NCI-H524 (cell line): ENCODE measurements at regions not wholly inside any gene's neighbourhood (a gene's known extent, or its start where the extent isn't known, plus 50 kb on each side); places are given as distances from the start of the nearest gene placed in this dataset.
A peak's percentile ranks its signal among the peaks of the same experiment; 100 is the strongest.
"Not testable (repeated sequence)": the region's sequence is repeated elsewhere in the genome, so short reads cannot be mapped to it uniquely, and the experiment has no call there.

Experiments used
- DNase-seq, 2 experiments: peaks; one replicate each; lab custom pipeline; 2025; lab: John Stamatoyannopoulos, UW

DNA sequence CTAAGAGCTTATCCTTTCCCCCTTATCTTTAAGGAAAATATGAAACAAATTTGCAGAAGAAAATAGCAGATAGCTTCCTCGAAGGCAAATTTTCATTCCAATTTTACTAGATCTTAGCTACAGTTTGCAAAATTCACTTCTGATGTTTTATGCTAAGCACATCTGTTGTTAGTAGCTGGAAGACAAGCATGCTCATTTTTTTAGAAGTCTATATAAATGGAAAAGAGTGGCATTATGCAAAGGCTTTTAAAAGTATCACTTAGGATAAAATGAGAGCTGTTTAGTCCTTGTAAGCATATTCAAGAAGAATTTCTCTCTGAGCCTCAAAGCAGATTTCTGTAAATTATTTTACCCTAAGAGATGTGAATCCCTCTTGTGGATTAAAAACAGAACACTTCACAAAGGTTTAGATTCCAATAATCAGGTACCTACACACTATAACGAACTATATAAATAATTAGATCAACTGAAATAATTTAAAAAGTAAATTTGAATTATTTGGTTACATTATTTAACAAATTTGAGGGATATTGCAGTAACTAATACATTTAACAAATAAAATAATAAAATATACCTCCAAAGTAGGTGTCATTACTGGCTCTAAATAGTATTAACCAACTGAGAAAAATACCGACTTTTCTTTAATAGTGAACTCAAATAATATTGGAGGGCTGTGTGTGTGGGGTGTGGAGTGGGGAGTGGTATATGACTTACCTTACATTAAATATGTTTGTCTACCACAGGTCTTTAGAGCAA, 307.1 kb downstream of the SEMA3D start:
- no peak for DNase-seq

DNA sequence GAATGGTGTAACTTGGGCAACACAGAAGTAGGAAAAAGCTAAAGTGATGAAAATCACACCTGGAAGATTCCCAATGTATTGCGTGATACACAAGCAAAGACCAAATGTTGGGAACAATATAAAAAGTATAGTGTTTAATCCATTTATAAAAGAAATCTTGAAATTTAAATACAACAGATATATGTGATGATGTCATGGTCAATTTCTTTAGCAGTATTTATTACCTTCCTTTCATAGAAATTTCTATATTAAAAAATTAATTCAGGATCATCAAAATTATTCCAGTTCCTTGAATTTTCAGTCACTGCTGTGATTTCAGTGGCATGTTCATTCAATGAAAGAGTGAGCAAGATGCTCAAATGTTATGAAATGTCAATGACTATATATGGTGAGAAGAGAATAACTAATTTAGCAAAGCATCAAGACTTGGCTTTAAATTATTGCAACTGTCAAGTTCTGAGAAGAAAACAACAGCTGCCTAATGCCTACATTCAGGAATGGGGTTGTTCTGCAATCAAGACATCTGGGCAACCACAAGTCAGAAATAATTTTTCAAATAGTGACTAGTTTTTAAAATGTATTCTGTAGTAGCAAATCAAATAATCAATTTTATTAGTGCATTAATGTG, 308.8 kb downstream of the SEMA3D start:
- no peak for DNase-seq

DNA sequence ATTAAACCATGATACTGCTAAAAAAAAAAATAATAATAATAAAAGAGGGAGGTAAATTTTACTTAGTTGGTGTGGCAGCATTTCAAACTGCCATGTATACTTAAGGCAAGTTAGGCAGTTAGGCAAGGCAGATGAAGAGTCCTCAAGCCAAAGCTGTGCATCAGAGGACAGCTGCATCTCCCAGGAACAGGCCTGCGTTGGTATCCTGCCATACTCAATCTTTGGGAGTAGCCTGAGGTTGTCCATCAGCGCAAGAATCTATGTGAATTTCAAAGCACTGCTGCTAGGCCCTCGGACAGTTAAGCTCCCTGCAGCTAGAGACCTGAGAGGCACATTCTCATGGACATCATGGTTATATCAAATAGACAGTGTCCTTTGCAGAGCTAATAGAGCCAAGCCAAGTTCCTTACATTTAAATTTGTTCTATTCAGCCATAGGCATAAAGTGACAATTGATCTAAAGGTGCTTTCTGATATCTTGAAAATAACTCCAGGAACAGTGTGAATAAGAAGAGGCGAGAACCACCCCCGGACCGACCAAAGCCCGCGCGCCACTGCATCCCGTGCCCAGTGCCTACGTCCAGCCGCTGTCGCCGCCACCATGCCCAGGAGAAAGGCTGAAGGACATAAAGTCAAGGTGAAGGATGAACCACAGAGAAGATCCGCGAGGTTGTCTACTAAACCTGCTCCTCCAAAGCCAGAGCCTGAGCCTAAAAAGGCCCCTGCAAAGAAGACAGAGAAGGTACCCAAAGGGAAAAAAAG, 310.6 kb downstream of the SEMA3D start:
- no peak for DNase-seq

DNA sequence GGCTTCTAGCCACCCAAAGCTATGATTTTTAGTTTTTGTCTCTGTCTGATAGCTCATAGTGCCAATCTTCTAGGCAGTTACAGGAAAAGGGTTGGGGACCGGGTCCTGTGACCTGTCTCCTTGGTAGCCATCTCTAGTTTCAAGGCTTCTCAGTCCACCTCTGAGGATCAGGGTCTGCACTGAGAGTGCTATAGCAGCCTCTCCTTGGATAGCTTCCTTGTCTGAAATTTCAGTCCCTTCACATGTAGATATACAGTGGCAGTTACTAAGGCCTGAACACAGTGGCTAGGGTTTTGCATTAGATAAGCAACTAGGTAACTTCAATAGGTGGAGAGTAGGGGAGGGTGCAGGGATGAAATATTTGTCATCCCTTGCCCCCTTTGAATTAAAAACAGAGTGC, 321.3 kb downstream of the SEMA3D start:
- DNase-seq = no peak

DNA sequence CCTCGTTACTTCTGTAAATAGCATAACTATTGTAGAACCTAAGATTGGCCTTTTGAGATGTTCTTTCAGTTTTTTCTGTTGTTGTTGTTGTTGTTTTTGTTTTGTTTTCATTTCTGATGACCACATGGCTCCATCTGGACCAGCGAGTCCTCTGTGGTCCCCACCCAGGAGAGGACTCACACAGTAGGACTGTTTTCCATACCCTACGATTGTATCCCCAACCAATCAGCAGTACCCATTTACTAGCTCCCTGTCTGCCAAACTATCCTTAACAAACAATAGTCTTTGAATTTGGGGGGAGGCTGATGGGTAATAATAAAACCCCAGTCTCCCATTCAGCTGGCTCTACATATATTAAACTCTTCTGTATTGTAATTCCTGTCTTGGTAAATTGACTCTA, 329.5 kb downstream of the SEMA3D start:
- DNase-seq = no peak

DNA sequence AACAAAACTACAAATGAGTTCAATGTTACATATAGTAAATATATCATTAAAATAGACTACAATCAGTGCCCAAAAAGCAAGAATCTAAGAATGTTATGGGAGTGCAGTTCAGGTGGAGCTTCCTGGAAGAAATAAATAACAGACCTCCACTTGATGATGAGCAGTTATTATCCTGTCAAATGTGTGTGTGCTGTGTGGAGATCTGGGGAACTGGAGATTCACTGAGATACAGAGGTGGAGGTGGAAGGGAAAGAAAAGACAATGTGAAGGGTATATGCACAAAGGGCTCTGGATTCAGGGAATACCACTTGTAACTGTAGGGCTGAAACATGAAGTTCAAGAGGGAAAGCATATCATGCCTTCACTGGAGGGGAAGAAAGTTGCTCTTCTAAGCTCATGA, 331.1 kb downstream of the SEMA3D start:
- no peak for DNase-seq

DNA sequence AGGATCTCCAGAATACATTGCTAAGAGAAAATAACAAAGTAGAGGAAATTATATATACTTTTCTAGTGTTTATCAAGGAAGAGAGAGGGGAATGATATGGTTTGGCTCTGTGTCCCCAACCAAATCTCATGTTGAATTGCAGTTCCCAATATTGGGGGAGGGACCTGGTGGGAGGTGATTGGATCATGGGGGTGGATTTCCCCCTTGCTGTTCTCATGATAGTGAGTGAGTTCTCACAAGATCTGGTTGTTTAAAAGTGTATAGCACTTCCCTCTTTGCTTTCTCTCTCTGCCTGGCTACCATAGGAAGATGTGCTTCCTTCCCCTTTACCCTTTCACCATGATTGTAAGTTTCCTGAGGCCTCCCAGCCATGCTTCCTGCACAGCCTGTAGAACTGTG, 337.9 kb downstream of the SEMA3D start:
- not testable (repeated sequence) for DNase-seq

DNA sequence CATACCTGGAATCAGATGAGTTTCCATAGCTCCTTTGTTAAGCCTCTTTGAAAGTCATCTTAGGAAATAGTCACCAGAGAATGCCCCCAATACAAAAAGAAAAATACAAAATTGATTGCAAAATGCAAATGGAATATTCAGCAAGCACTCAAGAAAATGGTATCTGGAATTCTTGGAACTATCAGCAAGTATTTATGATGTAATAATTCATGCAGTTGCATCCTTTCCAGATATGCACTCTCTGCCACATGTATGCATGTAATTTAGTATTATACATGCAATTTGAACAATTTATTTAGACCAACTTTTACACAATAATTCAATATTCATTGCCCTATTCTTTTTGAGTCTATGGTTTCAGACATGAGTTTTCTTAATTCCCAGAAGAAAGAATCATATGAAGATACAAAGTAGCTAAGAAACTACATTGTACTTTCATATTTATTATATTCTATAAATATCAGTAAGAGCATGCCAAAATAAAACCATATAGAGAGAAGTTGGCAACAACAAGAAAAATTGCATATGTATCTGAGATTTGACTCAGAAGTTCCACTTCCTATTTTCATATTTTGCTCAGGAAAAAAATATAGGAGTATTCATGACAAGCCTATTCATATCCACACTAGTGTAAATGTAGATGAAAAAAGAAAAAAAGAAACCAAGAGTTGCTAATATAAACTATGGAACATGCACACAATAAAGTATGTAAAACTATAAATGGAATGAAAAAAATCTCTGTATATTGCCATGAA, 338.5 kb downstream of the SEMA3D start:
- no peak for DNase-seq

DNA sequence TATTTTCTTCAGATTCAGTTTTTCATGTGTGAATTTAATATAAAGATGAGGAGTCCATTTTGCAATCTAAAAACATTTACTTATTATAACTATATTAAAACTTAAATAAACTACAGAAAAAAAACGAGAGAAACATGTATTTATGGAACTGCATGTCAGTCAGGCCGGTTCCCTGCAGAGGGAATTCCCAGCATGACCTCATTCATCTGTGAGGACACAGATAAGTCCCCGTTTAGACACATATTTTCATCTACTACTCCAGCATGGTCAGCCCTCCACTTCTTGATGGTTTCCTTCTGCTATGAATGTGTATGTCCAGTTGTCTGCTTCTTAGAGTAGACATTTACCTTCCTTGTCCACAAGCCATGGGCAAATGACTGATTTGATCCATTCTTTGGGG, 339.1 kb downstream of the SEMA3D start:
- no peak for DNase-seq

DNA sequence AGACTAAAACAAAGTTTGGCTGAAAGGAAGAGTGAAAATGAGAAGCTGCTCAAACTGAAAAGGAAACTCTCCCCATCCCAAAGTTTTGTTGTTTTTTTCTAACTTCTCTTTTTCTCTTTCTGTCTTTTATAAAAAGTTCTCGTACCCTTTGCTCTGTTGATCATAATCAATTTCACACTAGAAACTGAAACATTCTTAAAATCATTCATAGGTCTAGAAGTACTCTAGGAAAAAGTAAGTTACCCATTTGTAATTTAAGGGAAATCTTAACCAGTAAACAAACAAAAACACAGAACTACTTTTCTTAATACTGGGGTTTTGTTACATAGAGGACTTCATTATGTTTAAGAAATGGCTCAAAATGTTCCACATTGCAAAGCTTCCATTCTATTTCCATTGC, 339.8 kb downstream of the SEMA3D start:
- DNase-seq = no peak

DNA sequence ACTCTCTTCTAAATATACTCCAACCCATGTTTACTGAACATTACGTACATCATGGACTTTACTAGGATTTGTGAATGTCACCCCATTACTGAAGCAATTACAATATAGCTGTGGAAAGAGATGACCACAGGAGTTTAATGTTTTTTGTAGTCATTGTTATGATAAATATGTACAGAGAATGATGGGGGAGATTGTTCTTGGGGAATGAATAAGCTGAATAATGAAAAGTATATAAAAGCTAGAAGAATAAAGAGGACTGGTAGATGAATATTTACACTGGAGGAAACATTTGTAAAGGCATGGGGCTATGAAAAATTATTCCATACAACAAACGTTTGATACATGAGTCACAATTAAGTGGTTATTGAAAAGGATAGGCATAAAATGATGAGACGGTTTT, 340.9 kb downstream of the SEMA3D start:
- DNase-seq = no peak

DNA sequence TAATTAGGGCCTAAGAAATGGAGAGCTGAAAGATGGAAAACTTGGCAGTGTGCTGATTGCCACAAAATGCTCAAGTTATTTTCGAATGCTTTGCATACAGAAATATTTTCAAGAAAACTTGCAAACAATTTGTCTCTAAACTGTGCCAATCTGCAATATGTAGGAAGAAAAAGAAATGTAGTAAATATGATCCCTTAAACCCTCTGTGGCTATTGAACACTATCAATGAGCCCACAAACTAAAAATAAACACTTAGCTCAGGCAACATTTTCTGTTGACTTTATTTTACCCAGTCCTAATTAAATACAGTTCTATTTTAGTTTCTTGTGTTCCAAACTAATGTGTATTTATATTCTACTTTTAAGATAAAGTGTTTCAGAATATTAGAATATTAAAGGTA, 342.1 kb downstream of the SEMA3D start:
- no peak for DNase-seq

DNA sequence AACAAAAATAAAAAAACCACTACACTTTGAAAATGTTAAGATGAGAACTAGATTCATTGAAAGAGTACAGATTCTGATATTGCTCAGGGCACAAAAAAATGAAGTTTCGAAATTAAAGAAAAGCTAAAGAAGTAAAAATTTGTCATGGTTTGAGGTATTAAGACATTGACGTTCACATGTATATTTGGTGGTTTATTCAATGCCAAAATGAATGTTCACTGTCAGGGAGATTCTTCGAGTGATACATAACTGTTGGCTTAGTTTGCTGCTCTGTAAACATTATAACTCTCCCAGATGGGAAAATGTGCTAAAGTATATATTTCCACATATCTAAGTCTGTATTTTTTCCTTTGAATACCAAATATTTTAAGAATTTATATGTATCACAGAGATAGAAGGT, 345.0 kb downstream of the SEMA3D start:
- no peak for DNase-seq

DNA sequence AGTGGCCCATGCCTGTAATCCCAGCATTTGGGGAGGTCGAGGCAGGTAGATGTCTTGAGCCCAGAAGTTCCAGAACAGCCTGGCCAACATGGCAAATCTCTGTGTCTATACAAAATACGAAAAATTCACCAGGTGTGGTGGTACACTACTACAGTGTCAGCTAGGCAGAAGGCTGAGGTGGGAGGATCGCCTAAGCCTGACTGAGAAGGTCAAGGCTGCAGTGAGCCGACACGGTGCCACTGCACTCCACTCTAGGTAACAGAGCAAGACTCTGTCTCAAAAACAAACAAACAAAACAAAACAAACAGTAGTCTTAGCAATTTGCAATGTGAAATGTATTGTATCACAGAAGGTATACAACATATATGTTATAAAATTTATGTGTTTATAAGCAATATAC, 348.0 kb downstream of the SEMA3D start:
- DNase-seq = no peak

DNA sequence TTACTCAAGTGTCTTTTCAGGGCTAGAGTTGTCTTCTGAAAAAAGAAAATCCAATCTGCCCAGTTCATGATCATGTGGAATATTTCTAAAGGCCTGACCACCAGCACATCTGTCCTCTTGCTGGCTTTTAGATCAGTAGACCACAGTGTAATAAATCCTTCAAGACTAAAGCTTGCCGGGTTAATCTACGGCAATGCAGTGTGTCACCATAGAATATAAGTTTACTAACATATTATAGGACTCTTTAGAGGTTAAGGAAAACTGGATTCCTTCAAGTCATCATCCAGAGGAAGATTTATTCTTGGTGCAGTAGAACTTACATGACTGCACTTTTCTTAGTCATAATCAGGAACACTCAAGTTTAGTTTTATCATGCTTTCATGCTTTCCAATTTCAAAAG, 349.5 kb downstream of the SEMA3D start:
- DNase-seq = no peak

DNA sequence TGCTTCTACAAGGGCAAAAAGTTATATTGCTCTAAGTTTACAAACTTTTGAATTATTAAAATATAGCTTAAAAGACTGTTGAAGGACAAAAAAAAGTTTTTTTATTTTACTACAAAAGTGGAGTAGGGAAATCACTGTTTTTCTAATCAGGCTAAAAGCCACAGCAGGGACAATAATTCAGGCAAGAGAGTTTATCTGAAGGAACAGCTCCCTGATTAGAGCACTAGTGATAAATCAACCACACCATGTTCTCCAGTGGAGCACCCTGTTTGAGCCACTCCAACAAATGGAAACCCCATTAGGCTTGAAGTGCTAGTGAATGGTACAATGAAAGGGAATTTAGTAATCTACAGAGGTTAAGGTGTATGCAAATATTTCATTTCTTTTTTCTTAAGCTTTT, 357.1 kb downstream of the SEMA3D start:
- no peak for DNase-seq

DNA sequence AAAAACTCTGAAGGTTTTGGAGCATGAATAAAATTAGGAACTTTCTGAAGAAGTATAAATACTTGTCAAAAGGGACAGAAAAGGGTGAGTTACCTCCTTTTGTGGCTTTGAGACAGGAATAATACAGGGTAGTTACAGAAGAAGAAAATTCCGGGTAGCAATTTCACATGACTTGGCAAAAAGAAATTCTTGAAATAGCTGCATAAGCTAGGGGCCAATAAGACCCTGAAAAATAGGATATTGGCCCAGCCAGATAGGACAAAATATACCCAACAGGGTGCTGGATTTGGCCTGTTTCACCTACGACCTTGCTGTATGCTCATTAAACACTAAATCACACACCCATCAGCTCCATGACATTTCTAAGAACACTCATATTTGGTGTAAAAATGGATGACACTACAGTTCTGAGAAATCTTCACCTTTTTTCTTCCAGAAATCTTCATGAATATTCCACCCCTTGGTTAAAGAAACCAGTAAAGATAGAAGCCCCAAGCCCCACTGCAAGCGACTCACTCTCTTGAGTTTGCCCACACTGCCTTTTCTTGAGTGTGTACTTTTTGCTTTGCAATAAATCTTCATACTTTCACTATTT, 362.7 kb downstream of the SEMA3D start:
- no peak for DNase-seq

DNA sequence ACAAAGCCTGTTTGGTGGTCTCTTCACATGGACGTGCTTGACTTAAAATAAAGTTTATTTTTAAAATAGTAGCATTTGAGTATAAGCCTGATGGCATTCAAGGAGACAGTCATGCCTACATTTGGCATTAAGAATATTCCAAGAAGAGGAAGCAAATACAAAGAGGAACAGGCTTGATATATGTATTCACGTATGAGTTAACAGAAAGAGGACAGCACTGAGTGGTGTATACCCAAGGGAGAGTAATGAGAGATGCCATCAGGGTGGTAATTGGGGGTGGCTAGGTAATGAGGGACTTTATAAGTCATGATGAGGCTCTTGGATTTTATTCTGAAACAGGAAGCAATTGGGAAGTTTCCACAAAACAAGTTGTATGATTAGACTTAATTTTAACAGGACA, 363.3 kb downstream of the SEMA3D start:
- DNase-seq = no peak

DNA sequence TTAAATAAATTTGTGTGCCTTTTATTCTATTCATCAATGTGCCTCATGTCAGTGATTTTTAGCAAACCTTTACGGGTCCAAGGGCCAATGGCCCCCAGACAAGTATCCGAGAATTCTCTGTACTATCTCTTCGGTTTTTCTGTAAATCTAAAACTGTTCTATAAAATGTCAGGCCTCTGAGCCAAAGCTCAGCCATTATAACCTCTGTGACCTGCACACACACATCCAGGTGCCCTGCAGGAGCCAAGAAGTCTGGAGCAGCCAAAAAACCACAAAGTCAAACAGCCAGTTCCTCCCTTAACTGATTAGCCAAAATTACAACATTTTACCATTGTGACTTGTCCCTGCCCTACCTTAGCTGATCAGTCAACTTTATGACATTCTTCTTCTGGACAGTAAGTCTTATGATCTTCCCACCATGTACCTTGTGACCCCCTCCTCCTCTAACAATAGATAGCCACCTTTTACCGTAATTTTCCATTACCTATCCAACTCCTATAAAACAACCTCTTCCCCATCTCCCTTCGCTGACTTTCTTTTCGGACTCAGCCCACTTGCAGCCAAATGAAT, 363.8 kb downstream of the SEMA3D start:
- no peak for DNase-seq

DNA sequence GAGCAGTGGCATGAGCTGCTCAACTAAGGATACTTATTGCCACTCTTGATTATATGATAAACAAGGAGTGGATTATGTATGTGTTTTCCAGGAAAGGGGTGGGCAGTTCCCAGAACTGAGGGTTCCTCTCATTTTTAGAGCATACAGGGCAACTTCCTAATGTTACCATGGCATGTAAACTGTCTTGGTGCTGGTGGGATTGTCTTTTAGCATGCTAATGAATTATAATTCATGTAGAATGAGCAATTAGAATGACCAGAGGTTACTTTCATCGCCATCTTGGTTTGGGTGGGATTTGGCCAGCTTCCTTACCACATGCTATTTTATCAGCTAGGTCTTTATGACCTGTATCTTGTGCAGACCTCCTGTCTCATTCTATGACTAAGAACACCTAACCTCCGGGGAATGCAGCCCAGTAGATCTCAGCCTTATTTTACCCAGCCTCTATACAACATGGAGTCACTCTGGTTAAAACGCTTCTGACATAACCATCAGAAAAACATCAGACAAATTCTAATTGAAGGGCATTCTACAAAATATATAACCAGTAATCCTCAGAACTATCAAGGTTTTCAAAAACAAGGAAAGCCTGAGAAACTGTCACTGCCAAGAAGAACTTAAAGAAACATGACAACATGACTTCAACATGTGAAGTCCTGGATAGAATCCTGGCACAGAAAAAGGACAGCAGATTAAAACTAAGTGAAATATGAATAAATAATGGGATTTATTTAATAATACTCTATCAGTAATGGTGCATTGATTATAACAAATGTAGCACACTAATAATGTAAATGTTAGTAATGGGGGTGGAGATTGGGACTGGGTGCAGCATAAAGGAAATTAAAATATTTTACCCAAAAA, 365.0 kb downstream of the SEMA3D start:
- no peak for DNase-seq

DNA sequence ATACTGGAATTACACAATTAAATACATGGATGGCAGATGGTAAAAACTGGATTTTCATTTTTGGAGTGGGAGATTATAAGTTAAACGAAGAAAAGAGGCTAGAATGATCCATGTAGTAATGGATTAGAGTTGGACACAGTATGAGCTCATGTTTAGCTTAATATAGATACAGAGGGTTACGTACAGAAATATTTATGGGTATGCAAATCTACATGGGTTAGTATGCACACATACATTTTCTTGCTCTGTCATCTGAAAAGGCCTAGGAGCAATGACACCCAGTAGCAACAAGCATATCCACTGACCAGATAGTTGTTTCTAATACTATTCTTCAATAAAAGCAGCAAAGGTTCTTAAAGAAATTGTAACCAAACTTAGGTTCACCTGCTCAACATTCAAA, 366.4 kb downstream of the SEMA3D start:
- DNase-seq = peak in 1 of 2 experiments; percentile 63
